RKO (cell line): ENCODE measurements at regions not wholly inside any gene's neighbourhood (a gene's known extent, or its start where the extent isn't known, plus 50 kb on each side); places are given as distances from the start of the nearest gene placed in this dataset.
"Not testable (repeated sequence)": the region's sequence is repeated elsewhere in the genome, so short reads cannot be mapped to it uniquely, and the experiment has no call there.

ENCODE experiments used
- DNase-seq: peaks from one replicate; pipeline ENCODE4 v3.0.0-alpha.2; 2016; ENCODE audit warnings: low spot score

GRCh38 chr4:38383646-38384121 is 280.3 kb upstream of the KLF3 start:
- DNase-seq: no peak

- DNase-seq: no peak
Observed at GRCh38 chr4:38385093-38386004, 278.6 kb upstream of the KLF3 start.

GRCh38 chr4:38386005-38386551 is 277.9 kb upstream of the KLF3 start:
- no peak for DNase-seq

- no peak for DNase-seq
Observed at GRCh38 chr4:38386654-38387188, 277.3 kb upstream of the KLF3 start.

- no peak for DNase-seq
Observed at GRCh38 chr4:38387348-38387747, 276.7 kb upstream of the KLF3 start.

- DNase-seq: no peak
Observed at GRCh38 chr4:38387819-38388218, 276.2 kb upstream of the KLF3 start.

GRCh38 chr4:38388907-38389306 is 275.1 kb upstream of the KLF3 start:
- DNase-seq: not testable (repeated sequence)

- no peak for DNase-seq
Observed at GRCh38 chr4:38390969-38391545, 272.9 kb upstream of the KLF3 start.

GRCh38 chr4:38392223-38392855 is 271.7 kb upstream of the KLF3 start:
- DNase-seq: no peak

- DNase-seq: no peak
Observed at GRCh38 chr4:38396091-38396490, 267.9 kb upstream of the KLF3 start.

- DNase-seq: no peak
Observed at GRCh38 chr4:38396845-38397547, 267.0 kb upstream of the KLF3 start.

- DNase-seq: no peak
Observed at GRCh38 chr4:38400946-38401345, 263.1 kb upstream of the KLF3 start.

GRCh38 chr4:38406243-38406642 is 257.8 kb upstream of the KLF3 start:
- DNase-seq: no peak

- DNase-seq: no peak
Observed at GRCh38 chr4:38409852-38410251, 254.1 kb upstream of the KLF3 start.

- no peak for DNase-seq
Observed at GRCh38 chr4:38411092-38411491, 252.9 kb upstream of the KLF3 start.

GRCh38 chr4:38411981-38412536 is 251.9 kb upstream of the KLF3 start:
- DNase-seq: no peak

- no peak for DNase-seq
Observed at GRCh38 chr4:38413524-38414341, 250.3 kb upstream of the KLF3 start.

GRCh38 chr4:38414410-38414809 is 249.6 kb upstream of the KLF3 start:
- no peak for DNase-seq

- DNase-seq: no peak
Observed at GRCh38 chr4:38415682-38416081, 248.3 kb upstream of the KLF3 start.

GRCh38 chr4:38416450-38417014 is 247.5 kb upstream of the KLF3 start:
- no peak for DNase-seq
